Caco-2 (cell line): ENCODE measurements at regions not wholly inside any gene's neighbourhood (a gene's known extent, or its start where the extent isn't known, plus 50 kb on each side); places are given as distances from the start of the nearest gene placed in this dataset.

Experiments
- BruUV-seq: library from RNA; stranded (reverse); fragments of 400-500 nt; replicated peaks from 2 replicates; lab custom pipeline; 2021; lab: Mats Ljungman, UMichigan
- CTCF ChIA-PET: fragments of 300-600 bp; sonication (Branson Sonifier 250); formaldehyde crosslinking; loops from one replicate; lab custom pipeline; 2022; ENCODE audit warnings: antibody characterized with exemption; lab: Charles Lee
- POLR2A ChIA-PET: fragments of 300-600 bp; sonication (Branson Sonifier 250); formaldehyde crosslinking; loops from one replicate; lab custom pipeline; 2022; ENCODE audit warnings: antibody characterized with exemption; lab: Charles Lee
- DNase-seq, 2 experiments: peaks; one replicate each; pipeline versions ENCODE4 v3.0.0 to v3.0.0-alpha.2; 2020 to 2022
- H3K27me3 ChIP-seq: replicated peaks from 2 replicates; pipeline ENCODE4 v1.6.0; 2011; ENCODE audit warnings: low read length; ENCODE audit not compliant: control insufficient read depth, insufficient read depth
- H3K36me3 ChIP-seq: 2 replicates; pipeline ENCODE4 v1.5.1; 2011; ENCODE audit warnings: low read length; ENCODE audit not compliant: control insufficient read depth, insufficient read depth
- H3K4me1 ChIP-seq: fragments of 250-450 bp; sonication (Bioruptor Pico); 2 replicates; pipeline ENCODE4 v1.5.1; 2020; ENCODE audit warnings: mild to moderate bottlenecking
- H3K4me3 ChIP-seq: 2 replicates; pipeline ENCODE4 v1.5.1; 2011; ENCODE audit warnings: low read depth, mild to moderate bottlenecking, control low read depth, low read length
- H3K9me3 ChIP-seq: fragments of 250-450 bp; sonication (Bioruptor Pico); 2 replicates; pipeline ENCODE4 v1.5.1; 2020; ENCODE audit warnings: mild to moderate bottlenecking, moderate library complexity
- H3K27ac Mint-ChIP-seq: one replicate; pipeline ENCODE4 v1.8.0; 2022; ENCODE audit warnings: mixed read lengths; ENCODE audit not compliant: unreplicated experiment
- H3K27me3 Mint-ChIP-seq: one replicate; pipeline ENCODE4 v1.8.0; 2022; ENCODE audit warnings: mixed read lengths; ENCODE audit not compliant: insufficient read depth, unreplicated experiment
- H3K36me3 Mint-ChIP-seq: one replicate; pipeline ENCODE4 v1.8.0; 2022; ENCODE audit warnings: mild to moderate bottlenecking, mixed read lengths; ENCODE audit not compliant: insufficient read depth, unreplicated experiment
- H3K4me1 Mint-ChIP-seq: one replicate; pipeline ENCODE4 v1.8.0; 2022; ENCODE audit warnings: low read depth, mixed read lengths; ENCODE audit not compliant: unreplicated experiment
- H3K4me3 Mint-ChIP-seq: one replicate; pipeline ENCODE4 v1.8.0; 2022; ENCODE audit warnings: mild to moderate bottlenecking, moderate library complexity, mixed read lengths; ENCODE audit not compliant: unreplicated experiment
- H3K9me3 Mint-ChIP-seq: one replicate; pipeline ENCODE4 v1.8.0; 2022; ENCODE audit warnings: mixed read lengths; ENCODE audit not compliant: unreplicated experiment
- intact Hi-C: fragments of 100-400 bp; cut with micrococcal nuclease; formaldehyde crosslinking; loops from one replicate; pipeline ENCODE4 v1.10.0; 2022; ENCODE audit not compliant: unreplicated experiment
- TF ChIP-seq, protein P1 (sequence below), 2 experiments: fragments of 200-600 bp in 1 of 2; IDR thresholded peaks; 1 replicate in 1 of 2; 2 replicates in 1 of 2; pipeline versions ENCODE4 v1.5.1 to v1.8.0; 2011 to 2022; ENCODE audit warnings: antibody characterized with exemption in 1 of 2, control low read depth in 1 of 2, inconsistent platforms in 1 of 2, low read depth in 1 of 2, low read length in 1 of 2, mild to moderate bottlenecking in 1 of 2, moderate library complexity in 1 of 2; ENCODE audit not compliant: insufficient read depth in 1 of 2, severe bottlenecking in 1 of 2, unreplicated experiment in 1 of 2

DNA sequence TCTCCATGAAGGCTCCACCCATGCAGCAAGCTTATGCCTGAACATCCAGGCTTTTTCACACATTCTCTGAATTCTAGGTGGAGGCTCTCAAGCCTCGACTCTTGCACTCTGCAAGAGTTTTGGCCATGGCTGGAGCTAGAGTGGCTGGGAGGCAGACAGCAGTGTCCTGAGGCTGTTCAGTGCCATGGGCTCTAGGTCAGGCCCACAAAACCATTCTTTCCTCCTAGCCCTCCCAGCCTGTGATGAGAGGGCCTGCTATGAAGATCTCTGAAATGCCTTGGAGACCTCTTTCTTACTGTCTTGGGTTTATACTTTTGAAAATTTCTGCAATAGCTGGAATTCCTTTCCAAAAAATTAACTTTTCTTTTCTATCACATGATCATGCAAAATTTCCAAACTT lies 210.7 kb downstream of the RND3 start:
- CTCF ChIA-PET, result no interaction called here
- no peak overlapping the region for H3K4me3 ChIP-seq

DNA sequence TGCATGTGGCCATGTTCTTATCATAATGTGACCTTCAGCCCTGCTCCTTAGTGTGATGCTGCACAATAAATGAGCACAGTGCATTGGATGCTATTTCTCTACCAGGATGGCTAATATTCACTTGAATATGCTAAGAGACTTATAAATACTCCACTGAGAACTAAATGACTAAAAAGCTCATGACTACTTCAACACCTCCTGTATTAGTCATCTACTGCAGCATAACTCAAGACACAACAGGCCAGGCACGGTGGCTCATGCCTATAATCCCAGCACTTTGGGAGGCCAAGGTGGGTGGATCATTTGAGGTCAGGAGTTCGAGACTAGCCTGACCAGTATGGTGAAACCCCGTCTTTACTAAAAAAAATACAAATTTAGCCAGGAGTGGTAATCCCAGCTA lies 213.4 kb downstream of the RND3 start:
- Mint-ChIP-seq H3K4me3 (no peak overlapping the region), H3K9me3 (peaks cover 25% of the 10 kb centered on the region), H3K27me3 (no peaks in the 10 kb centered on the region), H3K27ac (no peak overlapping the region), H3K4me1 (peaks cover 9% of the 10 kb centered on the region), H3K36me3 (peaks cover 5% of the 10 kb centered on the region)
- Histone ChIP-seq H3K4me3 (no peak overlapping the region), H3K36me3 (no peaks in the 10 kb centered on the region), H3K4me1 (peaks cover 13% of the 10 kb centered on the region; the same call in 1 of the 2 replicates), H3K9me3 (peaks cover 14% of the 10 kb centered on the region; the same call in 1 of the 2 replicates), H3K27me3 (no peaks in the 10 kb centered on the region)
- POLR2A ChIA-PET, result interaction anchor here (0.6 kb wide), 1 partner anchor 213 kb away, joined by 5 read pairs; no protein-coding TSS in a partner anchor
- no TSS peak for BruUV-seq
- TF ChIP-seq, protein P1, sequence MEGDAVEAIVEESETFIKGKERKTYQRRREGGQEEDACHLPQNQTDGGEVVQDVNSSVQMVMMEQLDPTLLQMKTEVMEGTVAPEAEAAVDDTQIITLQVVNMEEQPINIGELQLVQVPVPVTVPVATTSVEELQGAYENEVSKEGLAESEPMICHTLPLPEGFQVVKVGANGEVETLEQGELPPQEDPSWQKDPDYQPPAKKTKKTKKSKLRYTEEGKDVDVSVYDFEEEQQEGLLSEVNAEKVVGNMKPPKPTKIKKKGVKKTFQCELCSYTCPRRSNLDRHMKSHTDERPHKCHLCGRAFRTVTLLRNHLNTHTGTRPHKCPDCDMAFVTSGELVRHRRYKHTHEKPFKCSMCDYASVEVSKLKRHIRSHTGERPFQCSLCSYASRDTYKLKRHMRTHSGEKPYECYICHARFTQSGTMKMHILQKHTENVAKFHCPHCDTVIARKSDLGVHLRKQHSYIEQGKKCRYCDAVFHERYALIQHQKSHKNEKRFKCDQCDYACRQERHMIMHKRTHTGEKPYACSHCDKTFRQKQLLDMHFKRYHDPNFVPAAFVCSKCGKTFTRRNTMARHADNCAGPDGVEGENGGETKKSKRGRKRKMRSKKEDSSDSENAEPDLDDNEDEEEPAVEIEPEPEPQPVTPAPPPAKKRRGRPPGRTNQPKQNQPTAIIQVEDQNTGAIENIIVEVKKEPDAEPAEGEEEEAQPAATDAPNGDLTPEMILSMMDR (IDR thresholded peaks at IDR 0.05; ENCODE audit: insufficient read depth in 1 of 2, low read depth in 1 of 2, low read length in 1 of 2, severe bottlenecking in 1 of 2, unreplicated experiment in 1 of 2), result no peak
- intact Hi-C loops, result no loop called here
- CTCF ChIA-PET, result no interaction called here
- DNase-seq, result no peak

More for the DNA sequence above, 210.7 kb downstream of the RND3 start:
- H3K9me3 ChIP-seq, result peaks cover 14% of the 10 kb centered on the region; the same call in 1 of the 2 replicates
- Mint-ChIP-seq H3K4me3 (no peak overlapping the region), H3K27me3 (no peaks in the 10 kb centered on the region), H3K4me1 (peaks cover 7% of the 10 kb centered on the region), H3K27ac (no peak overlapping the region), H3K9me3 (peaks cover 25% of the 10 kb centered on the region), H3K36me3 (peaks cover 5% of the 10 kb centered on the region)
- peaks cover 8% of the 10 kb centered on the region; the same call in 1 of the 2 replicates for H3K4me1 ChIP-seq
- H3K27me3 ChIP-seq, result no peaks in the 10 kb centered on the region
- BruUV-seq, result no TSS peak
- intact Hi-C loops, result no loop called here
- no peaks in the 10 kb centered on the region for H3K36me3 ChIP-seq
- no peak for DNase-seq
- POLR2A ChIA-PET, result no interaction called here
- TF ChIP-seq, protein P1 (IDR thresholded peaks at IDR 0.05; ENCODE audit: insufficient read depth in 1 of 2, low read depth in 1 of 2, low read length in 1 of 2, severe bottlenecking in 1 of 2, unreplicated experiment in 1 of 2), result no peak

DNA sequence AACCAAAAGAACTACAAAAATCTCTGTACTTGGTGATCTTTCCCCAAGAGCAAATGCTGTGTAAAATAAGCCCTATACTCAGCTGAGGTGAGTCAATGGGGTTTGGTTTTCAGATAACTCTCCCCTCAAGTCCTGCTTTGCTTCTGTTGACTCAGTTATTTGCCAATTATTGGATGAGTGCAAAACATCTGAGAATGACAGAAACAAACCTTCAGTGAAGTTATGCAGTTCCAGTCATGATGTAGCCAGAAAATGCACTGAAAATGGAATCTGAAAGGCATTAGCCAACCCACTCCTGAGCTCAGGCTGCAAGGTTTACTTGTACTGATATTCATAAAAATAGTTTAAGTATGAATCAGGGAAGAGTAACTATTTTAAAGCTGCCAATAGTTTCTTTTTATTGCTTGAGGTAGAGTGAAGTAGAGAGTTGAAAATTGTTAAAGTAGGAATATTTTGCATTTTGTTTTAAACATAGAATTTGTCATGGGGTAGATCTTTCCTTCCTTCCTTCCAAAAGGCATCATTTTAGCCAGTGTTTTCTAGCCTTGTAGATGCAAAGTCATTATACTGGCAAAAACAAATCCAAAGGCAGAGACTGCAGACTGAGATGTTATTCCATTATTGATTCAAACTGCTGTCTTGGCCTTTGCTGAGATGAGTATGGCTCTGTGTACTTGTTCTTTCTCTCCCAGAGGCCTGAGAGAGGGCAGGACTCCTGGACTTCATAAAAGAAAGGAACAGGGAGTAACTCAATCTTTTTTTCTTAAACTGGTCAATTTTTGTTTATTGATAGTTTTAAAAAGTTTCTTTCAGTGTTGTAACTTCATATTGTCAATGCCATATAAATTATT lies 215.3 kb downstream of the RND3 start:
- Histone ChIP-seq H3K36me3 (no peaks in the 10 kb centered on the region), H3K27me3 (no peaks in the 10 kb centered on the region), H3K4me1 (peaks cover 13% of the 10 kb centered on the region; the same call in 1 of the 2 replicates), H3K4me3 (no peak overlapping the region), H3K9me3 (peaks cover 10% of the 10 kb centered on the region; the same call in 1 of the 2 replicates)
- ChIA-PET POLR2A (no interaction called here), CTCF (no interaction called here)
- intact Hi-C loops, result no loop called here
- Mint-ChIP-seq H3K9me3 (peaks cover 23% of the 10 kb centered on the region), H3K27ac (no peak overlapping the region), H3K4me1 (peaks cover 9% of the 10 kb centered on the region), H3K36me3 (peaks cover 3% of the 10 kb centered on the region), H3K4me3 (no peak overlapping the region), H3K27me3 (no peaks in the 10 kb centered on the region)
- no peak for DNase-seq
- TF ChIP-seq, protein P1 (IDR thresholded peaks at IDR 0.05; ENCODE audit: insufficient read depth in 1 of 2, low read depth in 1 of 2, low read length in 1 of 2, severe bottlenecking in 1 of 2, unreplicated experiment in 1 of 2), result no peak
- no TSS peak for BruUV-seq
